AG04450 (cell line): ENCODE measurements at regions not wholly inside any gene's neighbourhood (a gene's known extent, or its start where the extent isn't known, plus 50 kb on each side); places are given as distances from the start of the nearest gene placed in this dataset.

ENCODE experiments used
- CTCF ChIA-PET: fragments of 300-600, 350-600 bp; formaldehyde crosslinking; extraction: SDS; loops from one replicate; lab custom pipeline; 2022; ENCODE audit warnings: antibody characterized with exemption, inconsistent platforms; lab: Charles Lee
- POLR2A ChIA-PET: fragments of 350-600 bp; formaldehyde crosslinking; extraction: SDS; loops from one replicate; lab custom pipeline; 2021; ENCODE audit warnings: antibody characterized with exemption, inconsistent platforms; lab: Yijun Ruan, JAX
- DNase-seq: peaks from one replicate; pipeline ENCODE4 v3.0.0-alpha.2; 2011; ENCODE audit warnings: low read depth, low spot score
- H3K27ac ChIP-seq: one replicate; pipeline ENCODE4 v1.5.1; 2012; ENCODE audit warnings: low read depth, low read length, control low read depth
- H3K27me3 ChIP-seq: one replicate; pipeline ENCODE4 v1.6.0; 2012; ENCODE audit warnings: low read length; ENCODE audit not compliant: control insufficient read depth, insufficient read depth
- H3K4me3 ChIP-seq: 2 replicates; pipeline ENCODE4 v1.5.1; 2011; ENCODE audit warnings: mild to moderate bottlenecking, low read depth, low read length, control low read depth
- H3K9me3 ChIP-seq: 2 replicates; pipeline ENCODE4 v1.5.1; 2012; ENCODE audit warnings: low read length; ENCODE audit not compliant: control insufficient read depth, insufficient read depth
- CTCF ChIP-seq: IDR thresholded peaks from 2 replicates; pipeline ENCODE4 v1.5.1; 2011; ENCODE audit warnings: low read depth, low read length, control low read depth, inconsistent platforms

- no peak for DNase-seq
- no peak for TF ChIP-seq CTCF
- CTCF ChIA-PET = interaction anchor here (1.0 kb wide), 1 partner anchor 12 kb away, joined by 6 read pairs; no protein-coding TSS in a partner anchor
- Histone ChIP-seq H3K4me3 (no peak overlapping the region), H3K27me3 (no peaks in the 10 kb centered on the region), H3K27ac (no peak overlapping the region), H3K9me3 (no peaks in the 10 kb centered on the region)
- POLR2A ChIA-PET = no interaction called here
Measured at GRCh38 chr2:18365342-18365741, 195.1 kb downstream of the RDH14 start.

GRCh38 chr2:18363348-18363747 is 197.1 kb downstream of the RDH14 start:
- Histone ChIP-seq H3K4me3 (no peak overlapping the region), H3K27me3 (no peaks in the 10 kb centered on the region), H3K27ac (peak overlapping the region; percentile 55), H3K9me3 (no peaks in the 10 kb centered on the region)
- no peak for TF ChIP-seq CTCF
- ChIA-PET POLR2A (interaction anchor here (0.6 to 0.7 kb wide), 2 partner anchors 22 to 50 kb away, joined by 3 read pairs; no protein-coding TSS in a partner anchor), CTCF (interaction anchor here (0.6 to 1.0 kb wide), 3 partner anchors 14 to 246 kb away, joined by 3 to 4 read pairs (median 3); no protein-coding TSS in a partner anchor)
- no peak for DNase-seq

- peak; percentile 93 for DNase-seq
- Histone ChIP-seq H3K4me3 (no peak overlapping the region), H3K27ac (no peak overlapping the region), H3K9me3 (no peaks in the 10 kb centered on the region), H3K27me3 (no peaks in the 10 kb centered on the region)
- CTCF ChIA-PET = interaction anchor here (0.5 to 1.0 kb wide), 4 partner anchors 12 to 245 kb away, joined by 3 to 6 read pairs (median 3); no protein-coding TSS in a partner anchor
- TF ChIP-seq CTCF = no peak
- POLR2A ChIA-PET = interaction anchor here (0.5 to 0.6 kb wide), 2 partner anchors 50 to 691 kb away, joined by 3 read pairs; no protein-coding TSS in a partner anchor
Measured at GRCh38 chr2:18362696-18363095, 197.8 kb downstream of the RDH14 start.

GRCh38 chr2:18357537-18357936 is 202.9 kb downstream of the RDH14 start:
- POLR2A ChIA-PET = no interaction called here
- no peak for TF ChIP-seq CTCF
- no peak for DNase-seq
- Histone ChIP-seq H3K9me3 (no peaks in the 10 kb centered on the region), H3K4me3 (no peak overlapping the region), H3K27ac (no peak overlapping the region), H3K27me3 (no peaks in the 10 kb centered on the region)
- CTCF ChIA-PET = interaction anchor here (1.3 to 1.4 kb wide), 2 partner anchors 20 to 92 kb away, joined by 3 to 5 read pairs; no protein-coding TSS in a partner anchor

- ChIA-PET CTCF (interaction anchor here (1.4 kb wide), 1 partner anchor 91 kb away, joined by 5 read pairs; no protein-coding TSS in a partner anchor), POLR2A (no interaction called here)
- DNase-seq = no peak
- H3K9me3 ChIP-seq = no peaks in the 10 kb centered on the region
- no peak for TF ChIP-seq CTCF
- no peak overlapping the region for H3K27ac ChIP-seq
- no peak overlapping the region for H3K4me3 ChIP-seq
- no peaks in the 10 kb centered on the region for H3K27me3 ChIP-seq
Measured at GRCh38 chr2:18356676-18357075, 203.8 kb downstream of the RDH14 start.
